ENCODE measurements at regions not wholly inside any gene's neighbourhood (a gene's known extent, or its start where the extent isn't known, plus 50 kb on each side); places are given as distances from the start of the nearest gene placed in this dataset.

- Histone ChIP-seq H3F3A (ENCODE audit: insufficient read depth) (no peaks in the 10 kb centered on the region), H3K4me2 (ENCODE audit: unreplicated experiment) (no peak overlapping the region), H3K36me3 (ENCODE audit: low read depth) (no peaks in the 10 kb centered on the region), H3K79me2 (ENCODE audit: insufficient read depth) (no peaks in the 10 kb centered on the region), H3K4me1 (ENCODE audit: insufficient read depth) (no peaks in the 10 kb centered on the region), H3K9me2 (ENCODE audit: insufficient read depth) (no peaks in the 10 kb centered on the region), H4K20me1 (ENCODE audit: insufficient read depth) (no peaks in the 10 kb centered on the region), H3K27me3 (replicated peaks; ENCODE audit: insufficient read depth) (peaks cover 24% of the 10 kb centered on the region; the same call in 1 of the 2 replicates), H3K9me3 (ENCODE audit: low read depth) (no peaks in the 10 kb centered on the region), H3K27ac (no peak overlapping the region), H2AFZ (no peak overlapping the region), H3K9ac (no peak overlapping the region), H3K4me3 (no peak overlapping the region)
- TF ChIP-seq EZH2 (IDR thresholded peaks at IDR 0.05; ENCODE audit: insufficient read depth, poor library complexity, severe bottlenecking), result no peak
- TF ChIP-seq EZH2phosphoT487 (IDR thresholded peaks at IDR 0.05; ENCODE audit: insufficient read depth, low read depth), result no peak
- in situ Hi-C loops (cut with MboI), result no loop called here
- DNase-seq, result no peak
- WGBS, 2 experiments (ENCODE audit: low coverage in 1 of 2, low lambda C conversion rate in 2 of 2, missing lambda C conversion rate in 2 of 2), result 57 to 68% methylated on average over 3 of the region's 3 CpGs
These were observed 114.0 kb downstream of the ALX1 start for GRCh38 chr12:85394065-85394464.

- TF ChIP-seq EZH2phosphoT487 (IDR thresholded peaks at IDR 0.05; ENCODE audit: insufficient read depth, low read depth), result no peak
- no peak for TF ChIP-seq EZH2 (IDR thresholded peaks at IDR 0.05; ENCODE audit: insufficient read depth, poor library complexity, severe bottlenecking)
- Histone ChIP-seq H3K27ac (no peak overlapping the region), H3K9me3 (ENCODE audit: low read depth) (no peaks in the 10 kb centered on the region), H2AFZ (no peak overlapping the region), H3K4me3 (no peak overlapping the region), H3K4me2 (ENCODE audit: unreplicated experiment) (no peak overlapping the region), H3K9me2 (ENCODE audit: insufficient read depth) (no peaks in the 10 kb centered on the region), H3K27me3 (replicated peaks; ENCODE audit: insufficient read depth) (peaks cover 25% of the 10 kb centered on the region; the same call in 1 of the 2 replicates), H4K20me1 (ENCODE audit: insufficient read depth) (no peaks in the 10 kb centered on the region), H3K9ac (no peak overlapping the region), H3K4me1 (ENCODE audit: insufficient read depth) (no peaks in the 10 kb centered on the region), H3F3A (ENCODE audit: insufficient read depth) (no peaks in the 10 kb centered on the region), H3K79me2 (ENCODE audit: insufficient read depth) (no peaks in the 10 kb centered on the region), H3K36me3 (ENCODE audit: low read depth) (no peaks in the 10 kb centered on the region)
- peak; percentile 1 for DNase-seq
- 74 to 81% methylated on average over 3 of the region's 3 CpGs for WGBS, 2 experiments (ENCODE audit: low coverage in 1 of 2, low lambda C conversion rate in 2 of 2, missing lambda C conversion rate in 2 of 2)
- in situ Hi-C loops (cut with MboI), result no loop called here
These were observed 114.8 kb downstream of the ALX1 start for GRCh38 chr12:85394809-85395208.

- no peak for DNase-seq
- H3F3A ChIP-seq (ENCODE audit: insufficient read depth), result 0 out of 2 replicates have a peak, but pooled peaks cover 3% of the 10 kb centered on the region
- H3K27ac ChIP-seq, result no peak overlapping the region
- no peaks in the 10 kb centered on the region for H3K9me3 ChIP-seq (ENCODE audit: low read depth)
- H3K4me3 ChIP-seq, result no peak overlapping the region
- 26 to 28% methylated on average over 5 of the region's 5 CpGs for WGBS, 2 experiments (ENCODE audit: low coverage in 1 of 2, low lambda C conversion rate in 2 of 2, missing lambda C conversion rate in 2 of 2)
- no peaks in the 10 kb centered on the region for H3K9me2 ChIP-seq (ENCODE audit: insufficient read depth)
- H3K9ac ChIP-seq, result no peak overlapping the region
- no peaks in the 10 kb centered on the region for H4K20me1 ChIP-seq (ENCODE audit: insufficient read depth)
- H3K36me3 ChIP-seq (ENCODE audit: low read depth), result no peaks in the 10 kb centered on the region
- H3K79me2 ChIP-seq (ENCODE audit: insufficient read depth), result no peaks in the 10 kb centered on the region
- H3K4me1 ChIP-seq (ENCODE audit: insufficient read depth), result peaks cover 10% of the 10 kb centered on the region; the same call in 1 of the 2 replicates
- H2AFZ ChIP-seq, result no peak overlapping the region
- in situ Hi-C loops (cut with MboI), result no loop called here
- TF ChIP-seq EZH2phosphoT487 (IDR thresholded peaks at IDR 0.05; ENCODE audit: insufficient read depth, low read depth) (no peak), EZH2 (IDR thresholded peaks at IDR 0.05; ENCODE audit: insufficient read depth, poor library complexity, severe bottlenecking) (no peak)
- peaks cover 59% of the 10 kb centered on the region for H3K27me3 ChIP-seq (replicated peaks; ENCODE audit: insufficient read depth)
- no peak overlapping the region for H3K4me2 ChIP-seq (ENCODE audit: unreplicated experiment)
These were observed 125.2 kb downstream of the ALX1 start for GRCh38 chr12:85405262-85405661.

- no peak overlapping the region for H3K4me3 ChIP-seq
- H3K4me2 ChIP-seq (ENCODE audit: unreplicated experiment), result no peak overlapping the region
- in situ Hi-C loops (cut with MboI), result no loop called here
These were observed 125.9 kb downstream of the ALX1 start for GRCh38 chr12:85405781-85406522.

More at GRCh38 chr12:85405781-85406522, 125.9 kb downstream of the ALX1 start:
- TF ChIP-seq EZH2phosphoT487 (IDR thresholded peaks at IDR 0.05; ENCODE audit: insufficient read depth, low read depth) (peak; percentile 97), EZH2 (IDR thresholded peaks at IDR 0.05; ENCODE audit: insufficient read depth, poor library complexity, severe bottlenecking) (no peak)
- no peak overlapping the region for H2AFZ ChIP-seq
- no peaks in the 10 kb centered on the region for H3K79me2 ChIP-seq (ENCODE audit: insufficient read depth)
- WGBS, 2 experiments (ENCODE audit: low coverage in 1 of 2, low lambda C conversion rate in 2 of 2, missing lambda C conversion rate in 2 of 2), result 41 to 54% methylated on average over 4 of the region's 4 CpGs
- 0 out of 2 replicates have a peak, but pooled peaks cover 3% of the 10 kb centered on the region for H3F3A ChIP-seq (ENCODE audit: insufficient read depth)
- peaks cover 55% of the 10 kb centered on the region for H3K27me3 ChIP-seq (replicated peaks; ENCODE audit: insufficient read depth)
- H3K27ac ChIP-seq, result no peak overlapping the region
- no peaks in the 10 kb centered on the region for H3K9me3 ChIP-seq (ENCODE audit: low read depth)
- no peaks in the 10 kb centered on the region for H4K20me1 ChIP-seq (ENCODE audit: insufficient read depth)
- no peaks in the 10 kb centered on the region for H3K9me2 ChIP-seq (ENCODE audit: insufficient read depth)
- peak; percentile 58 for DNase-seq
- no peaks in the 10 kb centered on the region for H3K36me3 ChIP-seq (ENCODE audit: low read depth)
- peaks cover 10% of the 10 kb centered on the region; the same call in 1 of the 2 replicates for H3K4me1 ChIP-seq (ENCODE audit: insufficient read depth)
- no peak overlapping the region for H3K9ac ChIP-seq

Measured in GM23248 (cell line).